Esophagus squamous epithelium (tissue), 5 donors: ENCODE measurements at regions not wholly inside any gene's neighbourhood (a gene's known extent, or its start where the extent isn't known, plus 50 kb on each side); places are given as distances from the start of the nearest gene placed in this dataset.

Experiments
- DNase-seq: peaks from one replicate; lab custom pipeline; 2025; lab: John Stamatoyannopoulos, UW
- H3K27ac ChIP-seq, 4 donors: fragments of 200-600 bp; sonication (generic); one replicate each; pipeline ENCODE4 v1.5.1; 2016 to 2019; ENCODE audit warnings: mild to moderate bottlenecking in 1 of 4
- H3K27me3 ChIP-seq, 4 donors: fragments of 200-600 bp; sonication (generic); 1 replicate in 3 of 4; 2 replicates in 1 of 4; pipeline versions ENCODE4 v1.5.1 to v1.6.0; 2017 to 2021; ENCODE audit warnings: antibody characterized with exemption in 1 of 4
- H3K36me3 ChIP-seq, 3 donors: fragments of 200-600 bp; sonication (generic); one replicate each; pipeline ENCODE4 v1.5.1; 2016 to 2019
- H3K4me1 ChIP-seq, 3 donors: fragments of 200-600 bp; sonication (generic); one replicate each; pipeline ENCODE4 v1.5.1; 2017 to 2019
- H3K4me3 ChIP-seq, 4 donors: fragments of 200-600 bp; sonication (generic); 1 replicate in 3 of 4; 2 replicates in 1 of 4; pipeline ENCODE4 v1.5.1; 2016 to 2019; ENCODE audit warnings: mild to moderate bottlenecking in 2 of 4, moderate library complexity in 1 of 4
- H3K9me3 ChIP-seq, 3 donors: fragments of 200-600 bp; sonication (generic); one replicate each; pipeline ENCODE4 v1.5.1; 2016 to 2019
- POLR2A ChIP-seq, 4 donors: fragments of 450-650 bp; IDR thresholded peaks; one replicate each; pipeline ENCODE4 v1.6.1; 2017; ENCODE audit warnings: antibody characterized with exemption in 4 of 4, mild to moderate bottlenecking in 4 of 4, moderate library complexity in 3 of 4
- WGBS, 2 donors: methylation state at CpG; one replicate each; pipeline ENCODE4 v1.1.5; 2018; 5-methylcytosine and 5-hydroxymethylcytosine counted together
- intact Hi-C: fragments of 100-400 bp; cut with DNase I; formaldehyde crosslinking; loops from one replicate; pipeline ENCODE4 v1.15.0; 2022
- TF ChIP-seq, protein P1 (sequence below), 6 experiments: fragments of 450-650 bp in 4 of 6; fragments of 200-600 bp in 2 of 6; sonication (generic) in 2 of 6; IDR thresholded peaks; one replicate each; pipeline ENCODE4 v1.5.1; 2016 to 2019; ENCODE audit warnings: antibody characterized with exemption in 6 of 6, mild to moderate bottlenecking in 4 of 6, moderate library complexity in 4 of 6
- donor health status: DM: yes; HTN: yes; CAD: no.

DNA sequence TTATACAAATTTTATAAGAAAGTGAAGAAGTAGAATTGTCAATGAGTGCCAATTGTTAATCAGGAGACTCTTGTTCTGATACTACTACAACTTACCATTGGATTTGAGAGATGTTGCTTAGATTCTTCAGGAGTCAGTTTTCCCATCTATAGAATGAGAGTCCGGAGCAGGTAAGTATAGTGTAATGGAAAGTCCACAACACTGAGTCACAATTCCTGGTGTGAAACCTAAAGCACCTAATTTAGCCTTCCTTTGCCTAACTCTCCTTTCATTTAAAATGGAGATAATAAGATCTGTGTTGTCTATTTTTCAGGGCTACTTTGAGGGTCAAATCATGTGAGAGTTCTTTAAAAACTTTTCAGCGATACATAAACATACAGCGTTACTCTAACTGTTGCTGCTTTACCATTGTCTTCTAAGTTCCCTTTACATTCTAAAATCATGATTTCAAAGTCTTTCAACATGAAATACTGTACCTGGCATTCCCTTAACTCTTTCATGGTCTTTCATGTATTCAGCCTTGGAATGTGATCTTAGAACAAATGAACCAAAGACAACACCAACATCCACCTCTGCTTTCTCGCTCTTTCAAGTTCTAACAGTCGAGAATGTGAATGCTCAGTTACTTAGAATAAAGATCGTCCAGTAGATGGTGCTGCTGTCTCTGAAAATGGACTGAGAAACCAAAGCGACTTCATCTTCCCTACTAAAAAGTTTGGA is 90.9 kb downstream of the SLC30A10 start:
- peaks cover 0 to 15% (median 0%) of the 10 kb centered on the region in 4 donors for H3K27me3 ChIP-seq
- H3K9me3 ChIP-seq = no peaks in the 10 kb centered on the region
- intact Hi-C loops = no loop called here
- H3K4me1 ChIP-seq = no peaks in the 10 kb centered on the region
- no peak overlapping the region for H3K27ac ChIP-seq
- H3K36me3 ChIP-seq = no peaks in the 10 kb centered on the region
- no peak for DNase-seq
- no peak for TF ChIP-seq POLR2A (IDR thresholded peaks at IDR 0.05)
- TF ChIP-seq, protein P1, sequence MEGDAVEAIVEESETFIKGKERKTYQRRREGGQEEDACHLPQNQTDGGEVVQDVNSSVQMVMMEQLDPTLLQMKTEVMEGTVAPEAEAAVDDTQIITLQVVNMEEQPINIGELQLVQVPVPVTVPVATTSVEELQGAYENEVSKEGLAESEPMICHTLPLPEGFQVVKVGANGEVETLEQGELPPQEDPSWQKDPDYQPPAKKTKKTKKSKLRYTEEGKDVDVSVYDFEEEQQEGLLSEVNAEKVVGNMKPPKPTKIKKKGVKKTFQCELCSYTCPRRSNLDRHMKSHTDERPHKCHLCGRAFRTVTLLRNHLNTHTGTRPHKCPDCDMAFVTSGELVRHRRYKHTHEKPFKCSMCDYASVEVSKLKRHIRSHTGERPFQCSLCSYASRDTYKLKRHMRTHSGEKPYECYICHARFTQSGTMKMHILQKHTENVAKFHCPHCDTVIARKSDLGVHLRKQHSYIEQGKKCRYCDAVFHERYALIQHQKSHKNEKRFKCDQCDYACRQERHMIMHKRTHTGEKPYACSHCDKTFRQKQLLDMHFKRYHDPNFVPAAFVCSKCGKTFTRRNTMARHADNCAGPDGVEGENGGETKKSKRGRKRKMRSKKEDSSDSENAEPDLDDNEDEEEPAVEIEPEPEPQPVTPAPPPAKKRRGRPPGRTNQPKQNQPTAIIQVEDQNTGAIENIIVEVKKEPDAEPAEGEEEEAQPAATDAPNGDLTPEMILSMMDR (IDR thresholded peaks at IDR 0.05) = peak in 4 of 6 experiments; percentile 25 to 54 (median 26)
- WGBS, 2 donors = 32 to 37% methylated on average over 7 of the region's 7 CpGs
- H3K4me3 ChIP-seq = no peak overlapping the region

DNA sequence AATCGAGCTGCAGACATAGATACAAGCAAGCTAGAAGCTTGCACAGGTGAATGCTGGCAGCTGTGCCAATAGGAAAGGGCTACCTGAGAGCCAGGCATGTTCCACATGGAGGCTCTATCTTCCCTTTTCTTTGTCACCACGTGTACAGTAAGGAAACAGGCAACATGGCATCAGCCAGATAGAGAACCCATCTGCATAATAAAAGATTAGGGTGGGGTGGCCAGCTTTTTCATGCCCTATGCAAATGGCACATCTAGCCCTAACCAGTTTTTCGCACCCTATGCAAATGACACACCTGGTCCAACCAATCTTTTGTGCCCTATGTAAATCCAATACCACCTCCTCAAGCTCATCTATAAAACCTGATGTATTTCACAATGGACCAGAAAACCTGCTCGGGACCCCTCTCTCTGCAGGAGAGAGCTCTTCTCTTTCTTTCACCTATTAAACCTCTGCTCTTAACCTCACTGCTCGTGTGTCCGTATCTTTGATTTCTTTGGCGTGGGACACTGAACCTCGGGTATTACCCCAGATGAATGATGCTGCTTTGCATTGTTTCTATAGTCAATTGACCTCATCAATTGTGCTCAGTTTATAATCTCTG is 93.9 kb downstream of the SLC30A10 start:
- intact Hi-C loops = no loop called here

DNA sequence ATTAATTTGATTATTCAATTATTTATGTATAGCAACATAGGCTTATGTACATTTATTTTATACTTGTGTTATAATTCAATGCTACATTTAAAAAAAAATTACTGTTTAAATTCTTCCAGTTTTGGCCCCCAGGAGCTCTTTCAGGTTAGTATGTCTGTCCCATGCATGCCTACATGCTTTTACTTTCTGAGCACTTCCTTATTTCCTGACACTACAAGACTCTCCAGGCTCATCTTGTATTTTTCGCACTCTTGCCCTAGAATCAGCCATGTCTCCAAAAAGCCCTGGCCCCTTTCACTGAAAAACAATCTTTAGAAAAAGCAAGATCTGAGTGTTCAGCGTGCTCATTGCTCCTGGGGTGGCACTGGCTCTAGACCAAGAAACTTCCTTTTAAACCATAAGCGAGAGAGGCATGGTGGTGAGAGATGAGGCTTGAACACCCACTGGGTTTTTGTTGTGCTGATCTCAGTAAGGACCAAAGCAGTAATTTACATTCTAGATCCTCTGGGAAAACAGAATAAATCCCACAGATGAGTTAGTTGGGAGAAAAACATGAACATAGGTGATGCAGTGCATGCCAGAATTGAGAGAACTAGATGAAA is 95.0 kb downstream of the SLC30A10 start:
- Histone ChIP-seq H3K4me3 (no peak overlapping the region), H3K27me3 (peaks cover 0 to 9% (median 0%) of the 10 kb centered on the region in 4 donors), H3K36me3 (no peaks in the 10 kb centered on the region), H3K27ac (no peak overlapping the region), H3K4me1 (no peaks in the 10 kb centered on the region), H3K9me3 (no peaks in the 10 kb centered on the region)
- TF ChIP-seq, protein P1 (IDR thresholded peaks at IDR 0.05) = no peak
- no peak for TF ChIP-seq POLR2A (IDR thresholded peaks at IDR 0.05)
- 62 to 70% methylated on average over 3 of the region's 3 CpGs for WGBS, 2 donors
- no peak for DNase-seq
- intact Hi-C loops = no loop called here

More for the DNA sequence above, 93.9 kb downstream of the SLC30A10 start:
- no peak for TF ChIP-seq POLR2A (IDR thresholded peaks at IDR 0.05)
- TF ChIP-seq, protein P1 (IDR thresholded peaks at IDR 0.05) = no peak
- 53 to 55% methylated on average over 8 of the region's 8 CpGs for WGBS, 2 donors
- H3K36me3 ChIP-seq = no peaks in the 10 kb centered on the region
- no peak for DNase-seq
- H3K9me3 ChIP-seq = no peaks in the 10 kb centered on the region
- H3K27ac ChIP-seq = no peak overlapping the region
- H3K27me3 ChIP-seq = peaks cover 0 to 11% (median 0%) of the 10 kb centered on the region in 4 donors
- no peaks in the 10 kb centered on the region for H3K4me1 ChIP-seq
- H3K4me3 ChIP-seq = no peak overlapping the region

DNA sequence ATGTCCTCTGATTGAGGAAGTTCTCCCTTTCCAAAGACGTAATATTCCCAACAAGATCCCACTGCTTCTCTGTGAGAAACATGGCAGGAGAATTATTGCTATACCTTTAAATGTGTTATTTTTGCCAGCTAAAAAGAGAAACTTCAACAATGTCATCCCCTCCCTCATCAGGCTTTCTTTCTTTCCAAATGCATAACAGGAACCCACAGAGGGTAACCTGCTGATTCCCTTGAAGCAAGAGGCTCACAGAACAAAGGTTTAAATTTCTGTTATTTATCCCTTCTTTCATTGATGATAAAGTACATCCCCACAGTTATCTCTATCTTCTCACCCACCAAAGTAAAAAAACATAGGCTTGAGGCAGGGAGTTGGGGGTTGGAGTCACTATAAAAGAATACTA is 102.1 kb downstream of the SLC30A10 start:
- no peak overlapping the region for H3K4me3 ChIP-seq
- intact Hi-C loops = no loop called here
- WGBS, 2 donors = 71 to 85% methylated on average over 1 of the region's 1 CpG
- no peak overlapping the region for H3K27ac ChIP-seq
- no peak for TF ChIP-seq POLR2A (IDR thresholded peaks at IDR 0.05)
- TF ChIP-seq, protein P1 (IDR thresholded peaks at IDR 0.05) = no peak
- no peaks in the 10 kb centered on the region for H3K9me3 ChIP-seq
- H3K36me3 ChIP-seq = no peaks in the 10 kb centered on the region
- DNase-seq = no peak
- H3K27me3 ChIP-seq = no peaks in the 10 kb centered on the region
- no peaks in the 10 kb centered on the region for H3K4me1 ChIP-seq

DNA sequence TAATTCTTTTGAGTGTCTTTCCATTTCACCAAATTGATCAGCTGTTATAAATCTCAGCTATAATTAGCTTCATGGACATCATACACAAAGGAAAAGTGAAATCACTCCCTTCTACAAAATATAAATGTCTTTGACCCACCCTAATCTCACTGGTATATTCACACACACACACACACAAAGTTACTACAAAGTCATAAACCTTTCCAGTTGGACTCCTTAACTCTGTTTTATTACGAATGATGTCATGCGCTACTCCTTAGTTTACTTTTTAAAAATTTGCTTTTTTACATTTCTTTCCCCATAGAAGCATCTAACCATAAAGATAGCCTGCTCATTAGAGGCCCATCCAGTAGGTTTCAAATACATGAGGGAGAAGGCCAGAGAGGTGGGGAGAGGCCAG is 103.0 kb downstream of the SLC30A10 start:
- no peak for DNase-seq
- H3K27me3 ChIP-seq = no peaks in the 10 kb centered on the region
- H3K27ac ChIP-seq = no peak overlapping the region
- intact Hi-C loops = no loop called here
- H3K4me3 ChIP-seq = no peak overlapping the region
- no peaks in the 10 kb centered on the region for H3K4me1 ChIP-seq
- no peaks in the 10 kb centered on the region for H3K9me3 ChIP-seq
- H3K36me3 ChIP-seq = no peaks in the 10 kb centered on the region
- 87 to 96% methylated on average over 2 of the region's 2 CpGs for WGBS, 2 donors
- TF ChIP-seq, protein P1 (IDR thresholded peaks at IDR 0.05) = no peak
- TF ChIP-seq POLR2A (IDR thresholded peaks at IDR 0.05) = no peak
